ENCODE measurements at regions not wholly inside any gene's neighbourhood (a gene's known extent, or its start where the extent isn't known, plus 50 kb on each side); places are given as distances from the start of the nearest gene placed in this dataset.

GRCh38 chr5:27336817-27337216, 298.4 kb upstream of the CDH9 start:
- WGBS, 2 donors: 0 to 27% methylated on average over 1 of the region's 1 CpG
- DNase-seq (no peak), ATAC-seq (no peak)
- intact Hi-C loops (cut with DNase I): no loop called here
- TF ChIP-seq POLR2A (IDR thresholded peaks at IDR 0.05) (no peak), CTCF (IDR thresholded peaks at IDR 0.05) (no peak)
- no peaks in the 10 kb centered on the region for H3K9me3 ChIP-seq
- H3K27me3 ChIP-seq: no peaks in the 10 kb centered on the region
- H3K27ac ChIP-seq: no peak overlapping the region
- H3K36me3 ChIP-seq (replicated peaks in 1 of 2; ENCODE audit: insufficient read depth in 1 of 2, low read depth in 2 of 2): no peaks in the 10 kb centered on the region
- no peaks in the 10 kb centered on the region for H3K4me1 ChIP-seq
- H3K4me3 ChIP-seq: no peak overlapping the region

- H3K4me1 ChIP-seq: no peaks in the 10 kb centered on the region
- ATAC-seq: no peak
- H3K27me3 ChIP-seq: no peaks in the 10 kb centered on the region
- 61 to 64% methylated on average over 4 of the region's 4 CpGs for WGBS, 2 donors
- no peak for TF ChIP-seq POLR2A (IDR thresholded peaks at IDR 0.05)
- TF ChIP-seq CTCF (IDR thresholded peaks at IDR 0.05): no peak
- intact Hi-C loops (cut with DNase I): no loop called here
- no peak for DNase-seq
- no peak overlapping the region for H3K27ac ChIP-seq
- H3K4me3 ChIP-seq: no peak overlapping the region
- H3K9me3 ChIP-seq: no peaks in the 10 kb centered on the region
- H3K36me3 ChIP-seq (replicated peaks in 1 of 2; ENCODE audit: insufficient read depth in 1 of 2, low read depth in 2 of 2): no peaks in the 10 kb centered on the region
Observed at GRCh38 chr5:27328480-27328879, 290.1 kb upstream of the CDH9 start.

GRCh38 chr5:27325513-27325912, 287.1 kb upstream of the CDH9 start:
- intact Hi-C loops (cut with DNase I): no loop called here
- DNase-seq (no peak), ATAC-seq (no peak)
- H3K27me3 ChIP-seq: no peaks in the 10 kb centered on the region
- no peaks in the 10 kb centered on the region for H3K9me3 ChIP-seq
- no peak overlapping the region for H3K27ac ChIP-seq
- no peaks in the 10 kb centered on the region for H3K4me1 ChIP-seq
- H3K4me3 ChIP-seq: no peak overlapping the region
- TF ChIP-seq CTCF (IDR thresholded peaks at IDR 0.05) (no peak), POLR2A (IDR thresholded peaks at IDR 0.05) (no peak)
- H3K36me3 ChIP-seq (replicated peaks in 1 of 2; ENCODE audit: insufficient read depth in 1 of 2, low read depth in 2 of 2): no peaks in the 10 kb centered on the region

- H3K27ac ChIP-seq: no peak overlapping the region
- H3K4me1 ChIP-seq: no peaks in the 10 kb centered on the region
- TF ChIP-seq POLR2A (IDR thresholded peaks at IDR 0.05): no peak
- TF ChIP-seq CTCF (IDR thresholded peaks at IDR 0.05): no peak
- intact Hi-C loops (cut with DNase I): no loop called here
- H3K27me3 ChIP-seq: no peaks in the 10 kb centered on the region
- no peaks in the 10 kb centered on the region for H3K36me3 ChIP-seq (replicated peaks in 1 of 2; ENCODE audit: insufficient read depth in 1 of 2, low read depth in 2 of 2)
- DNase-seq: no peak
- H3K4me3 ChIP-seq: no peak overlapping the region
- ATAC-seq: no peak
- 72 to 73% methylated on average over 4 of the region's 4 CpGs for WGBS, 2 donors
- no peaks in the 10 kb centered on the region for H3K9me3 ChIP-seq
Observed at GRCh38 chr5:27318701-27319100, 280.3 kb upstream of the CDH9 start.

GRCh38 chr5:27316271-27316650, 277.9 kb upstream of the CDH9 start:
- Histone ChIP-seq H3K27me3 (no peaks in the 10 kb centered on the region), H3K36me3 (replicated peaks in 1 of 2; ENCODE audit: insufficient read depth in 1 of 2, low read depth in 2 of 2) (no peaks in the 10 kb centered on the region), H3K27ac (no peak overlapping the region), H3K9me3 (no peaks in the 10 kb centered on the region), H3K4me3 (no peak overlapping the region), H3K4me1 (no peaks in the 10 kb centered on the region)
- DNase-seq: no peak
- 63 to 73% methylated on average over 2 of the region's 2 CpGs for WGBS, 2 donors
- ATAC-seq: no peak
- intact Hi-C loops (cut with DNase I): no loop called here
- TF ChIP-seq CTCF (IDR thresholded peaks at IDR 0.05): no peak
- no peak for TF ChIP-seq POLR2A (IDR thresholded peaks at IDR 0.05)

All from body of pancreas (tissue), 4 donors.